Trophoblast cell (in vitro differentiated cells and primary cell): ENCODE measurements at regions not wholly inside any gene's neighbourhood (a gene's known extent, or its start where the extent isn't known, plus 50 kb on each side); places are given as distances from the start of the nearest gene placed in this dataset.

Experiments used
- DNase-seq, 2 donors: peaks; one replicate each; pipeline ENCODE4 v3.0.0-alpha.2; 2016
- H2AFZ ChIP-seq: 2 replicates; pipeline ENCODE4 v1.6.1; 2013; ENCODE audit warnings: low read length, moderate library complexity, mild to moderate bottlenecking; ENCODE audit not compliant: insufficient read depth, poor library complexity
- H2AK5ac ChIP-seq: 2 replicates; pipeline ENCODE4 v1.6.1; 2013; ENCODE audit warnings: mild to moderate bottlenecking, low read length
- H2BK120ac ChIP-seq: 2 replicates; pipeline ENCODE4 v1.6.1; 2013; ENCODE audit warnings: low read length, mild to moderate bottlenecking, moderate library complexity; ENCODE audit not compliant: insufficient read depth, poor library complexity
- H2BK12ac ChIP-seq: 2 replicates; pipeline ENCODE4 v1.6.1; 2013; ENCODE audit warnings: mild to moderate bottlenecking, low read length, moderate library complexity
- H2BK5ac ChIP-seq: 2 replicates; pipeline ENCODE4 v1.6.1; 2013; ENCODE audit warnings: low read length, low read depth, moderate library complexity, mild to moderate bottlenecking; ENCODE audit not compliant: poor library complexity
- H3K14ac ChIP-seq: 2 replicates; pipeline ENCODE4 v1.6.1; 2013; ENCODE audit warnings: mild to moderate bottlenecking, low read length
- H3K18ac ChIP-seq: 2 replicates; pipeline ENCODE4 v1.6.1; 2013; ENCODE audit warnings: mild to moderate bottlenecking, low read length
- H3K23ac ChIP-seq: 2 replicates; pipeline ENCODE4 v1.6.1; 2013; ENCODE audit warnings: low read length
- H3K27ac ChIP-seq: 2 replicates; pipeline ENCODE4 v1.5.1; 2013; ENCODE audit warnings: low read depth, mild to moderate bottlenecking, inconsistent platforms, low read length, moderate library complexity
- H3K27me3 ChIP-seq: 2 replicates; pipeline ENCODE4 v1.6.1; 2013; ENCODE audit warnings: inconsistent platforms, mild to moderate bottlenecking, low read length, moderate library complexity; ENCODE audit not compliant: insufficient read depth
- H3K36me3 ChIP-seq, 2 experiments: 1 replicate in 1 of 2; 2 replicates in 1 of 2; pipeline ENCODE4 v1.6.1; 2013; ENCODE audit warnings: low read length in 2 of 2, mild to moderate bottlenecking in 2 of 2, moderate library complexity in 1 of 2; ENCODE audit not compliant: insufficient read depth in 2 of 2, control insufficient read depth in 1 of 2
- H3K4ac ChIP-seq: 2 replicates; pipeline ENCODE4 v1.6.1; 2013; ENCODE audit warnings: low read depth, mild to moderate bottlenecking, low read length, moderate library complexity
- H3K4me1 ChIP-seq, 2 experiments: 1 replicate in 1 of 2; 2 replicates in 1 of 2; pipeline ENCODE4 v1.6.1; 2013; ENCODE audit warnings: low read length in 2 of 2, mild to moderate bottlenecking in 2 of 2, moderate library complexity in 1 of 2; ENCODE audit not compliant: insufficient read depth in 2 of 2, control insufficient read depth in 1 of 2
- H3K4me2 ChIP-seq: 2 replicates; pipeline ENCODE4 v1.6.1; 2013; ENCODE audit warnings: inconsistent platforms, mild to moderate bottlenecking, low read length, moderate library complexity
- H3K4me3 ChIP-seq: 2 replicates; pipeline ENCODE4 v1.5.1; 2013; ENCODE audit warnings: mild to moderate bottlenecking, low read depth, low read length, inconsistent platforms
- H3K79me1 ChIP-seq: one replicate; pipeline ENCODE4 v1.6.1; 2013; ENCODE audit warnings: low read length
- H3K79me2 ChIP-seq: 2 replicates; pipeline ENCODE4 v1.6.1; 2013; ENCODE audit warnings: low read length, mild to moderate bottlenecking; ENCODE audit not compliant: control insufficient read depth, insufficient read depth, poor library complexity
- H3K9ac ChIP-seq: 2 replicates; pipeline ENCODE4 v1.6.1; 2013; ENCODE audit warnings: mild to moderate bottlenecking, low read length
- H3K9me3 ChIP-seq: 2 replicates; pipeline ENCODE4 v1.6.1; 2013; ENCODE audit warnings: low read depth, mild to moderate bottlenecking, control low read depth, inconsistent platforms, low read length; ENCODE audit not compliant: insufficient read depth
- H4K12ac ChIP-seq: 2 replicates; pipeline ENCODE4 v1.6.1; 2013; ENCODE audit warnings: low read depth, mild to moderate bottlenecking, low read length, moderate library complexity
- H4K8ac ChIP-seq: 2 replicates; pipeline ENCODE4 v1.6.1; 2013; ENCODE audit warnings: low read depth, mild to moderate bottlenecking, low read length, moderate library complexity
- H4K91ac ChIP-seq: one replicate; pipeline ENCODE4 v1.6.1; 2013; ENCODE audit warnings: low read depth, mild to moderate bottlenecking, low read length, moderate library complexity
- WGBS: extraction: QIAGEN DNeasy Blood & Tissue Kit; methylation state at CpG from one replicate; pipeline ENCODE4 v1.1.7; 2013; ENCODE audit warnings: missing lambda C conversion rate; ENCODE audit not compliant: insufficient read length, insufficient coverage; ENCODE audit errors: extremely low coverage; 5-methylcytosine and 5-hydroxymethylcytosine counted together

- H2AFZ ChIP-seq, result no peak overlapping the region
- no peak overlapping the region for H2AK5ac ChIP-seq
- no peak overlapping the region for H3K4ac ChIP-seq
- no peak overlapping the region for H2BK12ac ChIP-seq
- H3K18ac ChIP-seq, result no peak overlapping the region
- DNase-seq, result peak in 1 of 2 donors; percentile 62
- H3K27me3 ChIP-seq, result no peaks in the 10 kb centered on the region
- no CpG with 5 or more reads among the region's 8 CpGs for WGBS
- H3K4me3 ChIP-seq, result no peak overlapping the region
- H4K91ac ChIP-seq, result no peak overlapping the region
- H3K4me2 ChIP-seq, result no peak overlapping the region
- H3K36me3 ChIP-seq, result no peaks in the 10 kb centered on the region
- H3K14ac ChIP-seq, result no peak overlapping the region
- H3K79me1 ChIP-seq, result no peaks in the 10 kb centered on the region
- H3K4me1 ChIP-seq, result no peaks in the 10 kb centered on the region
- no peak overlapping the region for H2BK5ac ChIP-seq
- no peak overlapping the region for H3K27ac ChIP-seq
- no peak overlapping the region for H4K8ac ChIP-seq
- H3K9me3 ChIP-seq, result no peaks in the 10 kb centered on the region
- H3K79me2 ChIP-seq, result peaks cover 1% of the 10 kb centered on the region
- H4K12ac ChIP-seq, result no peak overlapping the region
- H3K23ac ChIP-seq, result no peak overlapping the region
- H3K9ac ChIP-seq, result no peak overlapping the region
- no peak overlapping the region for H2BK120ac ChIP-seq
These were observed 144.7 kb upstream of the KIF26B start for GRCh38 chr1:245010018-245010614.

GRCh38 chr1:245008761-245009160, 144.4 kb upstream of the HNRNPU start:
- H3K4me1 ChIP-seq, result no peaks in the 10 kb centered on the region
- peak; percentile 48 to 76 for DNase-seq
- H3K9me3 ChIP-seq, result no peaks in the 10 kb centered on the region
- no peaks in the 10 kb centered on the region for H3K36me3 ChIP-seq
- no peak overlapping the region for H3K4ac ChIP-seq
- H2AK5ac ChIP-seq, result no peak overlapping the region
- no peak overlapping the region for H3K23ac ChIP-seq
- H3K18ac ChIP-seq, result no peak overlapping the region
- H2BK5ac ChIP-seq, result no peak overlapping the region
- H3K14ac ChIP-seq, result no peak overlapping the region
- peaks cover 1% of the 10 kb centered on the region for H3K79me2 ChIP-seq
- no peak overlapping the region for H3K27ac ChIP-seq
- H3K9ac ChIP-seq, result no peak overlapping the region
- no peak overlapping the region for H3K4me2 ChIP-seq
- WGBS, result no CpG with 5 or more reads among the region's 5 CpGs
- no peak overlapping the region for H4K91ac ChIP-seq
- H2AFZ ChIP-seq, result no peak overlapping the region
- no peaks in the 10 kb centered on the region for H3K79me1 ChIP-seq
- H4K8ac ChIP-seq, result no peak overlapping the region
- no peaks in the 10 kb centered on the region for H3K27me3 ChIP-seq
- no peak overlapping the region for H2BK12ac ChIP-seq
- H3K4me3 ChIP-seq, result no peak overlapping the region
- H4K12ac ChIP-seq, result no peak overlapping the region
- H2BK120ac ChIP-seq, result no peak overlapping the region

- no peaks in the 10 kb centered on the region for H3K9me3 ChIP-seq
- H3K9ac ChIP-seq, result no peak overlapping the region
- H3K36me3 ChIP-seq, result no peaks in the 10 kb centered on the region
- H3K4me1 ChIP-seq, result no peaks in the 10 kb centered on the region
- H3K27me3 ChIP-seq, result no peaks in the 10 kb centered on the region
- H3K4ac ChIP-seq, result no peak overlapping the region
- no CpG with 5 or more reads among the region's 5 CpGs for WGBS
- no peak overlapping the region for H2BK5ac ChIP-seq
- no peak overlapping the region for H4K12ac ChIP-seq
- no peak overlapping the region for H2BK120ac ChIP-seq
- H2AK5ac ChIP-seq, result no peak overlapping the region
- H2AFZ ChIP-seq, result no peak overlapping the region
- H4K91ac ChIP-seq, result no peak overlapping the region
- H3K23ac ChIP-seq, result no peak overlapping the region
- H3K14ac ChIP-seq, result no peak overlapping the region
- no peak overlapping the region for H3K18ac ChIP-seq
- no peak overlapping the region for H3K4me2 ChIP-seq
- no peak overlapping the region for H2BK12ac ChIP-seq
- H3K79me1 ChIP-seq, result no peaks in the 10 kb centered on the region
- H4K8ac ChIP-seq, result no peak overlapping the region
- H3K79me2 ChIP-seq, result peaks cover 1% of the 10 kb centered on the region
- no peak for DNase-seq
- no peak overlapping the region for H3K4me3 ChIP-seq
- H3K27ac ChIP-seq, result no peak overlapping the region
These were observed 143.5 kb upstream of the HNRNPU start for GRCh38 chr1:245007852-245008251.

- Histone ChIP-seq H3K4me2 (no peak overlapping the region), H3K9ac (no peak overlapping the region), H3K27me3 (no peaks in the 10 kb centered on the region), H2AFZ (no peak overlapping the region), H2AK5ac (no peak overlapping the region), H2BK5ac (no peak overlapping the region), H3K79me1 (no peaks in the 10 kb centered on the region), H3K18ac (no peak overlapping the region), H3K14ac (no peak overlapping the region), H4K91ac (no peak overlapping the region), H3K4me3 (no peak overlapping the region), H3K4me1 (no peaks in the 10 kb centered on the region), H3K79me2 (peaks cover 1% of the 10 kb centered on the region), H4K12ac (no peak overlapping the region), H3K27ac (no peak overlapping the region), H3K23ac (no peak overlapping the region), H2BK12ac (no peak overlapping the region), H3K4ac (no peak overlapping the region), H3K36me3 (no peaks in the 10 kb centered on the region), H4K8ac (no peak overlapping the region), H3K9me3 (no peaks in the 10 kb centered on the region), H2BK120ac (no peak overlapping the region)
- WGBS, result no CpG with 5 or more reads among the region's 2 CpGs
- no peak for DNase-seq
These were observed 138.9 kb upstream of the HNRNPU start for GRCh38 chr1:245003246-245003645.
